Breast epithelium (tissue), 3 donors: ENCODE measurements at regions not wholly inside any gene's neighbourhood (a gene's known extent, or its start where the extent isn't known, plus 50 kb on each side); places are given as distances from the start of the nearest gene placed in this dataset.

Source experiments
- POLR2A ChIP-seq: fragments of 450-650 bp; IDR thresholded peaks from one replicate; pipeline ENCODE4 v1.6.1; 2016; ENCODE audit warnings: antibody characterized with exemption, mild to moderate bottlenecking, moderate library complexity
- POLR2AphosphoS5 ChIP-seq, 3 donors: sonication (generic); formaldehyde crosslinking; IDR thresholded peaks; one replicate each; pipeline ENCODE4 v1.6.1; 2017; ENCODE audit warnings: antibody characterized with exemption in 3 of 3
- TF ChIP-seq, protein P1 (sequence below), 3 donors: fragments of 450-650 bp; IDR thresholded peaks; one replicate each; pipeline ENCODE4 v1.5.1; 2016 to 2017; ENCODE audit warnings: antibody characterized with exemption in 3 of 3, mild to moderate bottlenecking in 3 of 3, moderate library complexity in 3 of 3

GRCh38 chr1:34275150-34275549 is 98.4 kb downstream of the C1orf94 start:
- TF ChIP-seq POLR2A = no peak
- TF ChIP-seq, protein P1, sequence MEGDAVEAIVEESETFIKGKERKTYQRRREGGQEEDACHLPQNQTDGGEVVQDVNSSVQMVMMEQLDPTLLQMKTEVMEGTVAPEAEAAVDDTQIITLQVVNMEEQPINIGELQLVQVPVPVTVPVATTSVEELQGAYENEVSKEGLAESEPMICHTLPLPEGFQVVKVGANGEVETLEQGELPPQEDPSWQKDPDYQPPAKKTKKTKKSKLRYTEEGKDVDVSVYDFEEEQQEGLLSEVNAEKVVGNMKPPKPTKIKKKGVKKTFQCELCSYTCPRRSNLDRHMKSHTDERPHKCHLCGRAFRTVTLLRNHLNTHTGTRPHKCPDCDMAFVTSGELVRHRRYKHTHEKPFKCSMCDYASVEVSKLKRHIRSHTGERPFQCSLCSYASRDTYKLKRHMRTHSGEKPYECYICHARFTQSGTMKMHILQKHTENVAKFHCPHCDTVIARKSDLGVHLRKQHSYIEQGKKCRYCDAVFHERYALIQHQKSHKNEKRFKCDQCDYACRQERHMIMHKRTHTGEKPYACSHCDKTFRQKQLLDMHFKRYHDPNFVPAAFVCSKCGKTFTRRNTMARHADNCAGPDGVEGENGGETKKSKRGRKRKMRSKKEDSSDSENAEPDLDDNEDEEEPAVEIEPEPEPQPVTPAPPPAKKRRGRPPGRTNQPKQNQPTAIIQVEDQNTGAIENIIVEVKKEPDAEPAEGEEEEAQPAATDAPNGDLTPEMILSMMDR (IDR thresholded peaks at IDR 0.05) = no peak
- TF ChIP-seq POLR2AphosphoS5 (IDR thresholded peaks at IDR 0.05) = no peak
